ENCODE measurements at regions not wholly inside any gene's neighbourhood (a gene's known extent, or its start where the extent isn't known, plus 50 kb on each side); places are given as distances from the start of the nearest gene placed in this dataset.

DNA sequence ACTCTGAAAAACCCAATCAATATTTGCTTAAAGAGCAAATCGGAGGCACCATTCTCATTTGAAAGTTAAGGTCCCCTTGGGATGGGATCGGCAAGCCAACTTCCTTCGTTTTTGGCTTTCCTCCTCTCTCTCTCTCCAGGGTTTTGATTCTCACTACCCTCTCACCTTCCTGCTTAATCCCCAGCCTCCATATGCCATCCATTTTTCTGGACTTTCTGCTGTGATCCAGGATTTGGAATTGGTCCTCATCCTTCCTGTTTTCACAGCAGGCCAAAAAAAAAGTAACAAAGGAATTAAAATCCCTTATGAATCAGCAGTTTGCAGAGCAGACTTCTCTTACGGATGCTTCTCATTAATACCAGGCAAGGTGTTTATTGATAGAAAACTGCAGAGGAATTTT is 283.1 kb upstream of the TMTC4 start:
- no peaks in the 10 kb centered on the region for H3K4me1 ChIP-seq (ENCODE audit: insufficient read depth, low read length)
- H3K9me3 ChIP-seq (ENCODE audit: control insufficient read depth, low read depth, low read length): no peaks in the 10 kb centered on the region
- no peak overlapping the region for H2AK5ac ChIP-seq (ENCODE audit: insufficient read length, low read length)
- no CpG with 5 or more reads among the region's 4 CpGs for WGBS (ENCODE audit: extremely low coverage, insufficient read length, low lambda C conversion rate)
- H4K5ac ChIP-seq (ENCODE audit: insufficient read length, low read depth, low read length): no peak overlapping the region
- no peak overlapping the region for H3K18ac ChIP-seq (ENCODE audit: insufficient read length, low read depth, low read length)
- no peaks in the 10 kb centered on the region for H3K27me3 ChIP-seq (ENCODE audit: insufficient read depth, low read length)
- no peak overlapping the region for H3T11ph ChIP-seq (ENCODE audit: low read length)
- H3K27me3 Mint-ChIP-seq (ENCODE audit: low read depth): peaks cover 1% of the 10 kb centered on the region
- no peak overlapping the region for H2AFZ ChIP-seq (ENCODE audit: low read length)
- H3K27ac Mint-ChIP-seq: peak overlapping the region in 1 of 3 experiments; percentile 61; a peak in 1 of 7 replicates
- no peak overlapping the region for H2BK120ac ChIP-seq (ENCODE audit: low read depth, low read length, poor library complexity, severe bottlenecking)
- DNase-seq: no peak
- no peak overlapping the region for H3K56ac ChIP-seq (ENCODE audit: insufficient read length, low read depth, low read length)
- H3K4me3 Mint-ChIP-seq: no peak overlapping the region
- no peak overlapping the region for H3K4ac ChIP-seq (ENCODE audit: low read depth, low read length)
- H3K9me3 Mint-ChIP-seq: no peaks in the 10 kb centered on the region; a peak in 2 of 5 replicates
- no peak overlapping the region for H2BK20ac ChIP-seq (ENCODE audit: low read depth, low read length, poor library complexity, severe bottlenecking)
- H4K20me1 ChIP-seq (ENCODE audit: control insufficient read depth, insufficient read depth, insufficient read length): no peaks in the 10 kb centered on the region
- H4K8ac ChIP-seq (replicated peaks; ENCODE audit: insufficient read length, low read depth, low read length): no peak overlapping the region
- no peak overlapping the region for H3K4me2 ChIP-seq (ENCODE audit: insufficient read depth, insufficient read length, low read length)
- H3K4me1 Mint-ChIP-seq: no peaks in the 10 kb centered on the region
- no peak overlapping the region for H3K9ac ChIP-seq (ENCODE audit: extremely low read depth, insufficient read length, low read length)
- no peaks in the 10 kb centered on the region for H3K79me2 ChIP-seq (ENCODE audit: insufficient read depth, low read length)
- no peak overlapping the region for H2BK5ac ChIP-seq (ENCODE audit: insufficient read length, low read length)
- no peaks in the 10 kb centered on the region for H3K36me3 Mint-ChIP-seq (ENCODE audit: insufficient read depth in 1 of 3, low read depth in 3 of 3)
- TF ChIP-seq, protein P1, sequence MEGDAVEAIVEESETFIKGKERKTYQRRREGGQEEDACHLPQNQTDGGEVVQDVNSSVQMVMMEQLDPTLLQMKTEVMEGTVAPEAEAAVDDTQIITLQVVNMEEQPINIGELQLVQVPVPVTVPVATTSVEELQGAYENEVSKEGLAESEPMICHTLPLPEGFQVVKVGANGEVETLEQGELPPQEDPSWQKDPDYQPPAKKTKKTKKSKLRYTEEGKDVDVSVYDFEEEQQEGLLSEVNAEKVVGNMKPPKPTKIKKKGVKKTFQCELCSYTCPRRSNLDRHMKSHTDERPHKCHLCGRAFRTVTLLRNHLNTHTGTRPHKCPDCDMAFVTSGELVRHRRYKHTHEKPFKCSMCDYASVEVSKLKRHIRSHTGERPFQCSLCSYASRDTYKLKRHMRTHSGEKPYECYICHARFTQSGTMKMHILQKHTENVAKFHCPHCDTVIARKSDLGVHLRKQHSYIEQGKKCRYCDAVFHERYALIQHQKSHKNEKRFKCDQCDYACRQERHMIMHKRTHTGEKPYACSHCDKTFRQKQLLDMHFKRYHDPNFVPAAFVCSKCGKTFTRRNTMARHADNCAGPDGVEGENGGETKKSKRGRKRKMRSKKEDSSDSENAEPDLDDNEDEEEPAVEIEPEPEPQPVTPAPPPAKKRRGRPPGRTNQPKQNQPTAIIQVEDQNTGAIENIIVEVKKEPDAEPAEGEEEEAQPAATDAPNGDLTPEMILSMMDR (conservative IDR thresholded peaks at IDR 0.05): no peak
- no peaks in the 10 kb centered on the region for H3K23me2 ChIP-seq (ENCODE audit: insufficient read length, low read depth, low read length, poor library complexity, severe bottlenecking)
- H3K14ac ChIP-seq (ENCODE audit: insufficient read depth, low read length): no peak overlapping the region
- H4K91ac ChIP-seq (ENCODE audit: insufficient read length, low read depth, low read length): no peak overlapping the region
- H2BK12ac ChIP-seq (ENCODE audit: insufficient read length, low read depth, low read length): no peak overlapping the region
- no peaks in the 10 kb centered on the region for H3K79me1 ChIP-seq (ENCODE audit: insufficient read depth, low read depth, low read length, poor library complexity, severe bottlenecking)
- H3K27ac ChIP-seq (ENCODE audit: insufficient read length, low read depth, low read length): no peak overlapping the region
- no peak overlapping the region for H2BK15ac ChIP-seq (ENCODE audit: low read depth, low read length)
- no peak overlapping the region for H3K23ac ChIP-seq (ENCODE audit: insufficient read length, low read depth, low read length)

All from H9 (cell line).